ENCODE measurements at regions not wholly inside any gene's neighbourhood (a gene's known extent, or its start where the extent isn't known, plus 50 kb on each side); places are given as distances from the start of the nearest gene placed in this dataset.

GRCh38 chrX:16436348-16437188 is 213.4 kb upstream of the S100G start:
- TF ChIP-seq YY1 (IDR thresholded peaks at IDR 0.05; ENCODE audit: insufficient read depth, insufficient read length) (no peak), ZNF274 (IDR thresholded peaks at IDR 0.05; ENCODE audit: low read depth, low read length) (no peak)
